GM12878 (cell line): ENCODE measurements at regions not wholly inside any gene's neighbourhood (a gene's known extent, or its start where the extent isn't known, plus 50 kb on each side); places are given as distances from the start of the nearest gene placed in this dataset.

Source experiments
- ATAC-seq: fragments of 200-7000 bp; cut with Tn5 transposase; 3 replicates; pipeline ENCODE4 v1.9.1; 2020; ENCODE audit warnings: mild to moderate bottlenecking, moderate library complexity
- BruUV-seq: library from RNA; stranded (reverse); fragments of 400-500 nt; replicated peaks from 2 replicates; lab custom pipeline; 2021; lab: Mats Ljungman, UMichigan
- CTCF ChIA-PET: fragments of 300-600 bp; sonication (Branson Sonifier 250); formaldehyde crosslinking; extraction: SDS; loops from one replicate; lab custom pipeline; 2021; ENCODE audit warnings: inconsistent platforms; lab: Yijun Ruan, JAX
- POLR2A ChIA-PET: fragments of 350-600 bp; formaldehyde crosslinking; extraction: SDS; loops from one replicate; lab custom pipeline; 2021; ENCODE audit warnings: inconsistent platforms; lab: Charles Lee
- RAD21 ChIA-PET: fragments of 300-600 bp; sonication (Branson Sonifier 250); formaldehyde crosslinking; loops from one replicate; lab custom pipeline; 2023; ENCODE audit warnings: antibody characterized with exemption; ENCODE audit not compliant: unreplicated experiment; lab: Charles Lee
- SMC1A ChIA-PET: fragments of 300-600 bp; sonication (Branson Sonifier 250); formaldehyde crosslinking; loops from one replicate; lab custom pipeline; 2023; ENCODE audit not compliant: unreplicated experiment, uncharacterized antibody; lab: Charles Lee
- DNase-seq: peaks from one replicate; pipeline ENCODE4 v3.0.0-alpha.2; 2011; ENCODE audit warnings: low read depth, low spot score
- FAIRE-seq: peaks from 3 replicates; lab custom pipeline; 2011; peaks lifted over from hg19 to GRCh38; lab: Jason Lieb, UNC
- H2AFZ ChIP-seq: 2 replicates; pipeline ENCODE4 v1.6.0; 2011; ENCODE audit warnings: low read depth, low read length, control low read depth; ENCODE audit not compliant: control insufficient read depth
- H3K27ac ChIP-seq: 2 replicates; pipeline ENCODE4 v1.5.1; 2011; ENCODE audit warnings: control low read depth; ENCODE audit not compliant: control insufficient read depth, insufficient read depth
- H3K27me3 ChIP-seq, 2 experiments: replicated peaks in 1 of 2; 2 replicates each; pipeline versions ENCODE4 v1.6.0 to v1.6.1; 2011; ENCODE audit warnings: low read length in 1 of 2; ENCODE audit not compliant: control insufficient read depth in 2 of 2, insufficient read depth in 2 of 2
- H3K36me3 ChIP-seq, 2 experiments: 2 replicates each; pipeline ENCODE4 v1.5.1; 2011; ENCODE audit warnings: low read length in 1 of 2; ENCODE audit not compliant: control insufficient read depth in 2 of 2, insufficient read depth in 2 of 2
- H3K4me1 ChIP-seq: 2 replicates; pipeline ENCODE4 v1.6.1; 2011; ENCODE audit warnings: mild to moderate bottlenecking, low read length, moderate library complexity, mixed read lengths; ENCODE audit not compliant: control insufficient read depth, insufficient read depth
- H3K4me2 ChIP-seq: 2 replicates; pipeline ENCODE4 v1.6.0; 2011; ENCODE audit warnings: control low read depth; ENCODE audit not compliant: control insufficient read depth, insufficient read depth
- H3K4me3 ChIP-seq: fragments of 200-600 bp; sonication (generic); 2 replicates; pipeline ENCODE4 v1.5.1; 2016
- H3K79me2 ChIP-seq: 2 replicates; pipeline ENCODE4 v1.6.0; 2011; ENCODE audit warnings: low read length; ENCODE audit not compliant: control insufficient read depth, insufficient read depth
- H3K9ac ChIP-seq: 2 replicates; pipeline ENCODE4 v1.8.0; 2011; ENCODE audit warnings: low read length, control low read depth, mixed read lengths; ENCODE audit not compliant: control insufficient read depth, insufficient read depth
- H3K9me3 ChIP-seq: replicated peaks from 3 replicates; pipeline ENCODE4 v1.5.1; 2011; ENCODE audit warnings: mild to moderate bottlenecking, low read length; ENCODE audit not compliant: control insufficient read depth, insufficient read depth
- H4K20me1 ChIP-seq: 2 replicates; pipeline ENCODE4 v1.6.0; 2011; ENCODE audit not compliant: control insufficient read depth, insufficient read depth
- BCL11A ChIP-seq: IDR thresholded peaks from 2 replicates; pipeline ENCODE4 v1.6.1; 2011; ENCODE audit warnings: low read depth, low read length
- BMI1 ChIP-seq: fragments of 450-650 bp; IDR thresholded peaks from 2 replicates; pipeline ENCODE4 v1.6.1; 2016; ENCODE audit warnings: mild to moderate bottlenecking, moderate library complexity, borderline replicate concordance
- CHD1 ChIP-seq: IDR thresholded peaks from 2 replicates; pipeline ENCODE4 v1.6.1; 2012; ENCODE audit warnings: low read depth, low read length, improper control_type of control experiment
- EGR1 ChIP-seq, 2 experiments: IDR thresholded peaks; 1 replicate in 1 of 2; 2 replicates in 1 of 2; pipeline ENCODE4 v1.6.1; 2011 to 2012; ENCODE audit warnings: low read depth in 2 of 2, low read length in 2 of 2, borderline replicate concordance in 1 of 2, mild to moderate bottlenecking in 1 of 2, moderate library complexity in 1 of 2
- EP300 ChIP-seq, 2 experiments: fragments of 150-350 bp in 1 of 2; IDR thresholded peaks; 2 replicates each; pipeline ENCODE4 v1.6.1; 2011 to 2012; ENCODE audit warnings: low read depth in 2 of 2, low read length in 2 of 2, borderline replicate concordance in 1 of 2, improper control_type of control experiment in 1 of 2, inconsistent platforms in 1 of 2; ENCODE audit not compliant: control insufficient read depth in 1 of 2
- FOXK2 ChIP-seq: fragments of 450-650 bp; IDR thresholded peaks from 2 replicates; pipeline ENCODE4 v1.6.1; 2017; ENCODE audit warnings: mild to moderate bottlenecking, moderate library complexity
- HCFC1 ChIP-seq: fragments of 150-350 bp; IDR thresholded peaks from 2 replicates; pipeline ENCODE4 v1.6.1; 2014; ENCODE audit warnings: low read length
- IRF4 ChIP-seq: IDR thresholded peaks from 2 replicates; pipeline ENCODE4 v1.6.1; 2011; ENCODE audit warnings: low read depth, low read length
- MYB ChIP-seq: fragments of 150-350 bp; IDR thresholded peaks from 2 replicates; pipeline ENCODE4 v1.6.1; 2014; ENCODE audit warnings: mild to moderate bottlenecking, low read depth, low read length, borderline replicate concordance
- NFXL1 ChIP-seq: fragments of 450-650 bp; IDR thresholded peaks from 2 replicates; pipeline ENCODE4 v1.6.1; 2017; ENCODE audit warnings: antibody characterized with exemption, mild to moderate bottlenecking, borderline replicate concordance
- NR2C2 ChIP-seq: IDR thresholded peaks from 2 replicates; pipeline ENCODE4 v1.6.1; 2011; ENCODE audit warnings: borderline replicate concordance, low read depth; ENCODE audit not compliant: control insufficient read depth, insufficient read length
- RAD51 ChIP-seq: fragments of 450-650 bp; IDR thresholded peaks from 2 replicates; pipeline ENCODE4 v1.6.1; 2016; ENCODE audit warnings: moderate library complexity, mild to moderate bottlenecking, inconsistent platforms
- RELB ChIP-seq: fragments of 450-650 bp; IDR thresholded peaks from 2 replicates; pipeline ENCODE4 v1.6.1; 2017; ENCODE audit warnings: low read depth, mild to moderate bottlenecking, moderate library complexity
- RUNX3 ChIP-seq: IDR thresholded peaks from 2 replicates; pipeline ENCODE4 v1.6.1; 2012; ENCODE audit warnings: low read length, inconsistent platforms
- SMAD5 ChIP-seq: IDR thresholded peaks from 2 replicates; pipeline ENCODE4 v1.6.1; 2016; ENCODE audit warnings: antibody characterized with exemption, low read depth
- YBX1 ChIP-seq: fragments of 450-650 bp; IDR thresholded peaks from 2 replicates; pipeline ENCODE4 v1.6.1; 2016; ENCODE audit warnings: antibody characterized with exemption
- ZBTB4 ChIP-seq: fragments of 450-650 bp; formaldehyde crosslinking; IDR thresholded peaks from 2 replicates; pipeline ENCODE4 v1.4.0; 2022; ENCODE audit warnings: mild to moderate bottlenecking, moderate library complexity
- ZZZ3 ChIP-seq: IDR thresholded peaks from 2 replicates; pipeline ENCODE4 v1.6.1; 2011; ENCODE audit warnings: low read depth; ENCODE audit not compliant: control insufficient read depth, insufficient read length
- WGBS: methylation state at CpG from one replicate; pipeline ENCODE4 v1.1.6; 2016; ENCODE audit warnings: low lambda C conversion rate; ENCODE audit not compliant: insufficient replicate concordance, insufficient coverage; ENCODE audit errors: missing lambda C conversion rate; 5-methylcytosine and 5-hydroxymethylcytosine counted together
- in situ Hi-C: fragments of 300-500 bp; cut with MboI; formaldehyde crosslinking; loops from 9 replicates; pipeline ENCODE4 v1.14.3; 2018; ENCODE audit warnings: mixed read lengths
- intact Hi-C: fragments of 100-400 bp; cut with micrococcal nuclease; formaldehyde crosslinking; loops from one replicate; pipeline ENCODE4 v1.14.2; 2022; ENCODE audit not compliant: unreplicated experiment
- TF ChIP-seq, protein P1 (sequence below): IDR thresholded peaks from 2 replicates; pipeline ENCODE4 v1.6.1; 2012; ENCODE audit warnings: low read depth, low read length, improper control_type of control experiment

- TF ChIP-seq BMI1 (no peak), IRF4 (no peak), FOXK2 (no peak), HCFC1 (no peak), RAD51 (no peak), ZZZ3 (no peak), ZBTB4 (CRISPR knock-in tag) (no peak), YBX1 (no peak)
These were observed 1033.3 kb downstream of the IGSF11 start (continued) for GRCh38 chr3:118001380-118001779.

DNA sequence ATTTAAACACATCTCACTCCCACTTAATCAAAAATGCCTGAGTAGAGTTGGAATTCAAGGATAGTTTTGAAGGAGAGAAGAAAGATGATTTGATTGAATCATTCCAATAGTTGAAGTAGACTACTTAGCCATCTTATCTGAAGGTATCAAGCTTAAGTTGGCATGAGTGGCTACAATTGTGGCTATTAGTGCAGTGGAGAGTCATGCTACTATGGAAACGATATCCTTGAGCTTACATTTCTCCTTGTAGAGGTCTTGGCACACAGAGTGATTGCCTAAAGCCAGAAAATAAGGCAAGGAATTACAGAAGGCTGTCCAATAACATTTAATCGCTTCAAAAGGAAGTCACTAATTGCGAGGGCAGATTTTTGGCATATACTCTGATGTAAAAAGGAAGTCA lies 1022.7 kb downstream of the IGSF11 start:
- ChIA-PET CTCF (interaction anchor here (0.6 to 2.1 kb wide), 3 partner anchors 9 to 16 kb away, joined by 3 to 7 read pairs (median 3); no protein-coding TSS in a partner anchor), RAD21 (no interaction called here), POLR2A (no interaction called here), SMC1A (no interaction called here)
- Histone ChIP-seq H3K4me2 (no peak overlapping the region), H3K79me2 (no peaks in the 10 kb centered on the region), H3K27me3 (no peaks in the 10 kb centered on the region), H3K4me3 (no peak overlapping the region), H3K9me3 (no peaks in the 10 kb centered on the region), H3K36me3 (no peaks in the 10 kb centered on the region), H2AFZ (no peak overlapping the region), H3K9ac (no peak overlapping the region), H4K20me1 (no peaks in the 10 kb centered on the region), H3K27ac (no peak overlapping the region), H3K4me1 (no peaks in the 10 kb centered on the region)
- WGBS = 5% methylated on average over 3 of the region's 3 CpGs
- ATAC-seq (no peak), FAIRE-seq (no peak), DNase-seq (no peak)
- intact Hi-C loops = no loop called here
- in situ Hi-C loops = no loop called here
- no TSS peak for BruUV-seq
- TF ChIP-seq EP300 (IDR thresholded peaks at IDR 0.05; ENCODE audit: borderline replicate concordance in 1 of 2, control insufficient read depth in 1 of 2, low read depth in 2 of 2, low read length in 2 of 2) (no peak), NR2C2 (no peak), BCL11A (no peak), CHD1 (no peak), RELB (no peak), RUNX3 (no peak), MYB (no peak), ZZZ3 (no peak), SMAD5 (no peak), EGR1 (IDR thresholded peaks at IDR 0.05; ENCODE audit: borderline replicate concordance in 1 of 2, low read depth in 2 of 2, low read length in 2 of 2) (no peak), NFXL1 (no peak)
- TF ChIP-seq, protein P1, sequence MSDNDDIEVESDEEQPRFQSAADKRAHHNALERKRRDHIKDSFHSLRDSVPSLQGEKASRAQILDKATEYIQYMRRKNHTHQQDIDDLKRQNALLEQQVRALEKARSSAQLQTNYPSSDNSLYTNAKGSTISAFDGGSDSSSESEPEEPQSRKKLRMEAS = no peak
